Gastrocnemius medialis (tissue), 4 donors: ENCODE measurements at regions not wholly inside any gene's neighbourhood (a gene's known extent, or its start where the extent isn't known, plus 50 kb on each side); places are given as distances from the start of the nearest gene placed in this dataset.

Source experiments
- ATAC-seq, 2 donors: fragments of 150-250 bp; one replicate each; pipeline ENCODE4 v1.9.1; 2016
- DNase-seq, 2 donors: peaks; one replicate each; pipeline ENCODE4 v3.0.0-alpha.2; 2019
- H3K27ac ChIP-seq, 4 donors: fragments of 200-600 bp; sonication (generic); 1 replicate in 1 of 4; 2 replicates in 3 of 4; pipeline ENCODE4 v1.5.1; 2016 to 2018; ENCODE audit warnings: mild to moderate bottlenecking in 2 of 4, moderate library complexity in 1 of 4
- H3K27me3 ChIP-seq, 3 donors: fragments of 200-600 bp; sonication (generic) in 2 of 3; 1 replicate in 1 of 3; 2 replicates in 2 of 3; pipeline versions ENCODE4 v1.5.1 to v1.6.0; 2016 to 2019; ENCODE audit warnings: mild to moderate bottlenecking in 1 of 3, moderate library complexity in 1 of 3
- H3K36me3 ChIP-seq, 2 donors: fragments of 200-600 bp; sonication (generic) in 1 of 2; one replicate each; pipeline ENCODE4 v1.5.1; 2017 to 2018
- H3K4me1 ChIP-seq, 2 donors: fragments of 200-600 bp; sonication (generic) in 1 of 2; one replicate each; pipeline ENCODE4 v1.5.1; 2016 to 2017; ENCODE audit warnings: mild to moderate bottlenecking in 2 of 2
- H3K4me3 ChIP-seq, 4 donors: fragments of 200-600 bp; sonication (generic) in 3 of 4; 1 replicate in 1 of 4; 2 replicates in 3 of 4; pipeline ENCODE4 v1.5.1; 2016 to 2019; ENCODE audit warnings: mild to moderate bottlenecking in 2 of 4
- H3K9me3 ChIP-seq, 3 donors: fragments of 200-600 bp; sonication (generic) in 2 of 3; 1 replicate in 1 of 3; 2 replicates in 2 of 3; pipeline ENCODE4 v1.5.1; 2016 to 2019
- POLR2A ChIP-seq, 2 donors: fragments of 450-650 bp; IDR thresholded peaks; one replicate each; pipeline ENCODE4 v1.6.1; 2017; ENCODE audit warnings: antibody characterized with exemption in 2 of 2, mild to moderate bottlenecking in 2 of 2, moderate library complexity in 2 of 2
- in situ Hi-C, 4 donors: fragments of 200-750 bp; cut with MboI; loops; one replicate each; pipeline versions ENCODE4 v1.15.0 to v1.8.0; 2017; ENCODE audit warnings: low sequenced_read_pairs in 4 of 4
- intact Hi-C: fragments of 100-400 bp; cut with DNase I; formaldehyde crosslinking; loops from one replicate; pipeline ENCODE4 v1.15.1; 2023; ENCODE audit warnings: low total_unique reads
- TF ChIP-seq, protein P1 (sequence below), 5 experiments: fragments of 450-650 bp in 3 of 5; fragments of 200-600 bp in 2 of 5; sonication (generic) in 2 of 5; IDR thresholded peaks in 4 of 5; conservative IDR thresholded peaks in 1 of 5; 1 replicate in 4 of 5; 2 replicates in 1 of 5; pipeline ENCODE4 v1.5.1; 2016 to 2019; ENCODE audit warnings: antibody characterized with exemption in 5 of 5, mild to moderate bottlenecking in 3 of 5, moderate library complexity in 3 of 5

- Histone ChIP-seq H3K9me3 (no peaks in the 10 kb centered on the region), H3K4me1 (no peaks in the 10 kb centered on the region), H3K36me3 (no peaks in the 10 kb centered on the region), H3K27me3 (peaks cover 0 to 12% (median 4%) of the 10 kb centered on the region in 3 donors), H3K4me3 (no peak overlapping the region), H3K27ac (no peak overlapping the region)
- in situ Hi-C loops (loop anchor here in 1 of 4 donors (25.0 kb wide), 1 partner anchor 89 kb away; no protein-coding TSS in a partner anchor), intact Hi-C loops (no loop called here)
- TF ChIP-seq POLR2A (IDR thresholded peaks at IDR 0.05), result no peak
- TF ChIP-seq, protein P1, sequence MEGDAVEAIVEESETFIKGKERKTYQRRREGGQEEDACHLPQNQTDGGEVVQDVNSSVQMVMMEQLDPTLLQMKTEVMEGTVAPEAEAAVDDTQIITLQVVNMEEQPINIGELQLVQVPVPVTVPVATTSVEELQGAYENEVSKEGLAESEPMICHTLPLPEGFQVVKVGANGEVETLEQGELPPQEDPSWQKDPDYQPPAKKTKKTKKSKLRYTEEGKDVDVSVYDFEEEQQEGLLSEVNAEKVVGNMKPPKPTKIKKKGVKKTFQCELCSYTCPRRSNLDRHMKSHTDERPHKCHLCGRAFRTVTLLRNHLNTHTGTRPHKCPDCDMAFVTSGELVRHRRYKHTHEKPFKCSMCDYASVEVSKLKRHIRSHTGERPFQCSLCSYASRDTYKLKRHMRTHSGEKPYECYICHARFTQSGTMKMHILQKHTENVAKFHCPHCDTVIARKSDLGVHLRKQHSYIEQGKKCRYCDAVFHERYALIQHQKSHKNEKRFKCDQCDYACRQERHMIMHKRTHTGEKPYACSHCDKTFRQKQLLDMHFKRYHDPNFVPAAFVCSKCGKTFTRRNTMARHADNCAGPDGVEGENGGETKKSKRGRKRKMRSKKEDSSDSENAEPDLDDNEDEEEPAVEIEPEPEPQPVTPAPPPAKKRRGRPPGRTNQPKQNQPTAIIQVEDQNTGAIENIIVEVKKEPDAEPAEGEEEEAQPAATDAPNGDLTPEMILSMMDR (IDR thresholded peaks at IDR 0.05 in 4 of 5, conservative IDR thresholded peaks at IDR 0.05 in 1 of 5), result no peak
- no peak for ATAC-seq
- DNase-seq, result no peak
These were observed 100.8 kb upstream of the PRR5 start for GRCh38 chr22:44601189-44601588.

- in situ Hi-C loops, result loop anchor here in 1 of 4 donors (25.0 kb wide), 1 partner anchor 88 kb away; no protein-coding TSS in a partner anchor
- no peak overlapping the region for H3K27ac ChIP-seq
- TF ChIP-seq, protein P1 (IDR thresholded peaks at IDR 0.05 in 4 of 5, conservative IDR thresholded peaks at IDR 0.05 in 1 of 5), result no peak
- TF ChIP-seq POLR2A (IDR thresholded peaks at IDR 0.05), result no peak
- H3K4me3 ChIP-seq, result no peak overlapping the region
- no peak for ATAC-seq
- H3K27me3 ChIP-seq, result peaks cover 7 to 18% (median 9%) of the 10 kb centered on the region in 3 donors
- H3K9me3 ChIP-seq, result no peaks in the 10 kb centered on the region
- no peaks in the 10 kb centered on the region for H3K36me3 ChIP-seq
- no peaks in the 10 kb centered on the region for H3K4me1 ChIP-seq
- intact Hi-C loops, result no loop called here
- no peak for DNase-seq
These were observed 101.7 kb upstream of the PRR5 start for GRCh38 chr22:44600207-44600785.

GRCh38 chr22:44599500-44600140 lies 101.6 kb upstream of the RTL6 start:
- in situ Hi-C loops (loop anchor here in 1 of 4 donors (25.0 kb wide), 1 partner anchor 87 kb away; no protein-coding TSS in a partner anchor), intact Hi-C loops (no loop called here)
- no peak overlapping the region for H3K27ac ChIP-seq
- no peak overlapping the region for H3K4me3 ChIP-seq
- ATAC-seq (no peak), DNase-seq (no peak)
- H3K9me3 ChIP-seq, result no peaks in the 10 kb centered on the region
- TF ChIP-seq, protein P1 (IDR thresholded peaks at IDR 0.05 in 4 of 5, conservative IDR thresholded peaks at IDR 0.05 in 1 of 5), result no peak
- TF ChIP-seq POLR2A (IDR thresholded peaks at IDR 0.05), result no peak
- no peaks in the 10 kb centered on the region for H3K36me3 ChIP-seq
- peaks cover 8 to 21% (median 15%) of the 10 kb centered on the region in 3 donors for H3K27me3 ChIP-seq
- H3K4me1 ChIP-seq, result no peaks in the 10 kb centered on the region

DNA sequence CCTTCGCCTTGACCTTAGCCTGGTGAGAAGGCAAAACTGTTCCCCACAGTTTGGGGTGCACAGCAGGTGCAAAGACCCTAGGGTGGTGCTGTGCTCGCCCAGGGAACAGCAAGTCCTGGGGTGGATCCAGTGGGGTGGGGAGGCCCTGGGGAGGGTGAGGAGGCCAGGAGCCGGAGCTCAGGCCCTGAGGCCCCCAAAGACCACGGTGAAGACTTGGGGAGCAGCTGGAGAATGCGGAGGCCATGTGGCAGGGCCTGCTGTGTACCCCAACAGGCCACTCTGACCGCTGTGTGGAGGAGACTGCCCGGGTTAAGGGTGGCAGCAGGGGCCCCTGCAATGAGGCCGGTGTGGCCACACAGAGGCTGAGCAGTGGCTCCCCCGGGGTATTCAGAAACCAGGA lies 101.1 kb upstream of the RTL6 start:
- Histone ChIP-seq H3K27me3 (peaks cover 8 to 25% (median 15%) of the 10 kb centered on the region in 3 donors), H3K4me1 (no peaks in the 10 kb centered on the region), H3K9me3 (no peaks in the 10 kb centered on the region), H3K4me3 (no peak overlapping the region), H3K36me3 (no peaks in the 10 kb centered on the region), H3K27ac (no peak overlapping the region)
- intact Hi-C loops, result no loop called here
- ATAC-seq (no peak), DNase-seq (no peak)
- in situ Hi-C loops, result no loop called here
- no peak for TF ChIP-seq POLR2A (IDR thresholded peaks at IDR 0.05)

DNA sequence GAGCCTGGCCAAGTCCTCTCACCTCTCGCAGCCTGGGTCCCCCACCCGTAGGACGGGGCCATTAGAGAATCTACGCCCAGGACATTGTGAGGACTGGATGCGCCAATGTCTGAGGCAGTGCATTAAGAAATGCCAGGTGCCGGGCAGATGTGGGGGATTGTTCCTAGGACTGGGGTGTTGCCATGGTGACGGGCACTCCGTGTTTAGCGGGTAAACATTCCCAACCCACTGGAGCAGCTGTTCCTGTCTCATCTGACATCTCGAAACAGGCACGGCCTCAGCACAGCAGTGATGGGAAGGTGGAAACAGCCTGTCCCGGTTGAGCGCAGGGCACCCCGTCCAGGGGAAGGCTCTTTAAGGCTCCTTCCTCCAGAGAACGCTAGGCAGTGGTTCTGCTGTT lies 99.6 kb upstream of the RTL6 start:
- no peak for TF ChIP-seq POLR2A (IDR thresholded peaks at IDR 0.05)
- TF ChIP-seq, protein P1 (IDR thresholded peaks at IDR 0.05 in 4 of 5, conservative IDR thresholded peaks at IDR 0.05 in 1 of 5), result no peak
- ATAC-seq, result no peak
- peak in 1 of 2 donors; percentile 19 for DNase-seq
- Histone ChIP-seq H3K27ac (no peak overlapping the region), H3K27me3 (peaks cover 8 to 25% (median 15%) of the 10 kb centered on the region in 3 donors), H3K9me3 (no peaks in the 10 kb centered on the region), H3K36me3 (no peaks in the 10 kb centered on the region), H3K4me3 (no peak overlapping the region), H3K4me1 (no peaks in the 10 kb centered on the region)
- intact Hi-C loops (loop anchor here (1.0 kb wide), 1 partner anchor 25 kb away; no protein-coding TSS in a partner anchor), in situ Hi-C loops (no loop called here)
